ENCODE measurements at regions not wholly inside any gene's neighbourhood (a gene's known extent, or its start where the extent isn't known, plus 50 kb on each side); places are given as distances from the start of the nearest gene placed in this dataset.

DNA sequence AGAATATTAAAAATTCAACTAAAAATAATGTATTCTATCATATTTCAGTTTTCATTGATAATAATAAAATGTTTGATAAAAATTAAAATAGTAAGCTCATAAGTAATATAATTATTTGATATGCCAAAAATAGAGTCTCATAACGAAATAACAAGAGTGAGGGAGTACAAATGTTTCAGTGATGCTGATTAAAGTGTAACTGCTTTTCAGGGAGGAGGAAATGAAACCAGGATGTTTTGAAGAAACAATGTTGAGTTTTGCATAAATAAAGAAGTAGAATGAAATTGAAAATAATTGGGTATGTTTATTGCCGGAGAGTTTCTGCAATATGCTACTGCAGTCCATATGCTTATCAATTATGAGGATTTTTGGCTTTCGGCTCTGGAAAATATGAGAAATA is 1159.8 kb upstream of the ADGRL2 start:
- TF ChIP-seq, protein P1, sequence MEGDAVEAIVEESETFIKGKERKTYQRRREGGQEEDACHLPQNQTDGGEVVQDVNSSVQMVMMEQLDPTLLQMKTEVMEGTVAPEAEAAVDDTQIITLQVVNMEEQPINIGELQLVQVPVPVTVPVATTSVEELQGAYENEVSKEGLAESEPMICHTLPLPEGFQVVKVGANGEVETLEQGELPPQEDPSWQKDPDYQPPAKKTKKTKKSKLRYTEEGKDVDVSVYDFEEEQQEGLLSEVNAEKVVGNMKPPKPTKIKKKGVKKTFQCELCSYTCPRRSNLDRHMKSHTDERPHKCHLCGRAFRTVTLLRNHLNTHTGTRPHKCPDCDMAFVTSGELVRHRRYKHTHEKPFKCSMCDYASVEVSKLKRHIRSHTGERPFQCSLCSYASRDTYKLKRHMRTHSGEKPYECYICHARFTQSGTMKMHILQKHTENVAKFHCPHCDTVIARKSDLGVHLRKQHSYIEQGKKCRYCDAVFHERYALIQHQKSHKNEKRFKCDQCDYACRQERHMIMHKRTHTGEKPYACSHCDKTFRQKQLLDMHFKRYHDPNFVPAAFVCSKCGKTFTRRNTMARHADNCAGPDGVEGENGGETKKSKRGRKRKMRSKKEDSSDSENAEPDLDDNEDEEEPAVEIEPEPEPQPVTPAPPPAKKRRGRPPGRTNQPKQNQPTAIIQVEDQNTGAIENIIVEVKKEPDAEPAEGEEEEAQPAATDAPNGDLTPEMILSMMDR (IDR thresholded peaks at IDR 0.05): no peak
- no peak for TF ChIP-seq POLR2A (IDR thresholded peaks at IDR 0.05)
